IMR-90 (cell line): ENCODE measurements at regions not wholly inside any gene's neighbourhood (a gene's known extent, or its start where the extent isn't known, plus 50 kb on each side); places are given as distances from the start of the nearest gene placed in this dataset.

ENCODE experiments used
- ATAC-seq: fragments of 200-7000 bp; cut with Tn5 transposase; 2 replicates; pipeline ENCODE4 v1.9.1; 2020; ENCODE audit warnings: low read depth, mild to moderate bottlenecking, moderate library complexity
- BruUV-seq: library from RNA; stranded (reverse); fragments of 400-500 nt; replicated peaks from 2 replicates; lab custom pipeline; 2021; lab: Mats Ljungman, UMichigan
- CTCF ChIA-PET: fragments of 300-600 bp; formaldehyde crosslinking; extraction: SDS; loops from one replicate; lab custom pipeline; 2021; ENCODE audit warnings: antibody characterized with exemption; lab: Yijun Ruan, JAX
- POLR2A ChIA-PET: fragments of 300-600 bp; sonication (Branson Sonifier 250); formaldehyde crosslinking; loops from one replicate; lab custom pipeline; 2022; ENCODE audit warnings: antibody characterized with exemption; ENCODE audit not compliant: unreplicated experiment; lab: Charles Lee
- DNase-seq: peaks from one replicate; pipeline ENCODE4 v3.0.0; 2013
- H2AFZ ChIP-seq: replicated peaks from 2 replicates; pipeline ENCODE3; 2013; ENCODE audit warnings: low read length, mild to moderate bottlenecking; ENCODE audit not compliant: poor library complexity
- H2AK5ac ChIP-seq: 2 replicates; pipeline ENCODE4 v1.6.1; 2013; ENCODE audit warnings: low read depth, low read length, inconsistent platforms
- H2AK9ac ChIP-seq: replicated peaks from 2 replicates; pipeline ENCODE3; 2013; ENCODE audit warnings: mild to moderate bottlenecking, low read depth, low read length, moderate library complexity; ENCODE audit not compliant: poor library complexity
- H2BK120ac ChIP-seq: 2 replicates; pipeline ENCODE4 v1.6.1; 2013; ENCODE audit warnings: low read depth, low read length, inconsistent platforms
- H2BK15ac ChIP-seq: 3 replicates; pipeline ENCODE4 v1.6.1; 2013; ENCODE audit warnings: low read depth, low read length, inconsistent platforms
- H2BK20ac ChIP-seq: 2 replicates; pipeline ENCODE4 v1.6.1; 2013; ENCODE audit warnings: low read depth, mild to moderate bottlenecking, inconsistent platforms, low read length, moderate library complexity
- H2BK5ac ChIP-seq: 2 replicates; pipeline ENCODE4 v1.6.1; 2013; ENCODE audit warnings: mild to moderate bottlenecking, low read depth, low read length, inconsistent platforms; ENCODE audit not compliant: poor library complexity, severe bottlenecking
- H3K14ac ChIP-seq: replicated peaks from 2 replicates; pipeline ENCODE4 v1.6.1; 2013; ENCODE audit warnings: low read depth, low read length, inconsistent platforms
- H3K18ac ChIP-seq: 2 replicates; pipeline ENCODE4 v1.6.1; 2013; ENCODE audit warnings: low read depth, low read length, control low read depth
- H3K23ac ChIP-seq: 2 replicates; pipeline ENCODE4 v1.6.1; 2013; ENCODE audit warnings: low read depth, low read length, inconsistent platforms
- H3K27ac ChIP-seq: 2 replicates; pipeline ENCODE4 v1.5.1; 2013; ENCODE audit warnings: mild to moderate bottlenecking, control low read depth, low read length; ENCODE audit not compliant: insufficient read depth
- H3K27me3 ChIP-seq: 2 replicates; pipeline ENCODE4 v1.6.1; 2013; ENCODE audit warnings: low read length; ENCODE audit not compliant: control insufficient read depth, insufficient read depth
- H3K36me3 ChIP-seq: 2 replicates; pipeline ENCODE4 v1.6.1; 2013; ENCODE audit warnings: low read length, mixed read lengths; ENCODE audit not compliant: control insufficient read depth, insufficient read depth
- H3K4ac ChIP-seq: 2 replicates; pipeline ENCODE4 v1.6.1; 2013; ENCODE audit warnings: low read depth, low read length, inconsistent platforms
- H3K4me1 ChIP-seq: 2 replicates; pipeline ENCODE4 v1.6.1; 2013; ENCODE audit warnings: low read length, mixed read lengths; ENCODE audit not compliant: control insufficient read depth, insufficient read depth
- H3K4me2 ChIP-seq: 2 replicates; pipeline ENCODE4 v1.6.1; 2013; ENCODE audit warnings: low read depth, mild to moderate bottlenecking, control low read depth, low read length, moderate library complexity
- H3K4me3 ChIP-seq: 2 replicates; pipeline ENCODE4 v1.5.1; 2013; ENCODE audit warnings: low read depth, mild to moderate bottlenecking, control low read depth, low read length, moderate library complexity; ENCODE audit not compliant: insufficient read depth
- H3K56ac ChIP-seq: 2 replicates; pipeline ENCODE4 v1.6.1; 2013; ENCODE audit warnings: low read length, inconsistent platforms; ENCODE audit not compliant: insufficient read depth; ENCODE audit errors: extremely low read depth
- H3K79me1 ChIP-seq, 2 experiments: 2 replicates each; pipeline ENCODE4 v1.6.1; 2013; ENCODE audit warnings: low read length in 2 of 2, inconsistent platforms in 1 of 2, low read depth in 1 of 2
- H3K9ac ChIP-seq: 2 replicates; pipeline ENCODE4 v1.6.1; 2013; ENCODE audit warnings: low read depth, low read length, control low read depth
- H3K9me1 ChIP-seq: 2 replicates; pipeline ENCODE4 v1.6.1; 2013; ENCODE audit warnings: low read length, inconsistent platforms; ENCODE audit not compliant: insufficient read depth
- H3K9me3 ChIP-seq: 2 replicates; pipeline ENCODE4 v1.6.1; 2013; ENCODE audit warnings: low read length; ENCODE audit not compliant: control insufficient read depth, insufficient read depth
- H4K20me1 ChIP-seq: 2 replicates; pipeline ENCODE4 v1.6.1; 2013; ENCODE audit warnings: low read length, inconsistent platforms; ENCODE audit not compliant: insufficient read depth
- H4K5ac ChIP-seq: 2 replicates; pipeline ENCODE4 v1.6.1; 2013; ENCODE audit warnings: mild to moderate bottlenecking, low read depth, low read length, control low read depth
- H4K8ac ChIP-seq, 2 experiments: 2 replicates each; pipeline ENCODE4 v1.6.1; 2013; ENCODE audit warnings: low read depth in 2 of 2, low read length in 2 of 2, control low read depth in 1 of 2, inconsistent platforms in 1 of 2
- H4K91ac ChIP-seq: 2 replicates; pipeline ENCODE4 v1.6.1; 2013; ENCODE audit warnings: low read depth, low read length, inconsistent platforms; ENCODE audit not compliant: insufficient read depth
- POLR2A ChIP-seq: IDR thresholded peaks from 2 replicates; pipeline ENCODE4 v1.6.1; 2012; ENCODE audit warnings: mild to moderate bottlenecking, low read depth, low read length
- WGBS, 2 experiments: methylation state at CpG; one replicate each; pipeline versions ENCODE4 v1.1.5 to v1.1.7; 2013; ENCODE audit warnings: missing lambda C conversion rate in 2 of 2; ENCODE audit not compliant: insufficient read length in 1 of 2; ENCODE audit errors: extremely low coverage in 2 of 2; 5-methylcytosine and 5-hydroxymethylcytosine counted together
- dilution Hi-C: fragments of 300-500 bp; cut with HindIII; formaldehyde crosslinking; loops from one replicate; pipeline ENCODE4 v1.14.3; 2018; ENCODE audit warnings: low sequenced_read_pairs; ENCODE audit not compliant: unreplicated experiment
- in situ Hi-C: fragments of 300-500 bp; cut with MboI; formaldehyde crosslinking; loops from 3 replicates; pipeline ENCODE4 v1.14.3; 2019; ENCODE audit warnings: low sequenced_read_pairs, inconsistent platforms, mixed read lengths
- intact Hi-C: fragments of 100-400 bp; cut with micrococcal nuclease; formaldehyde crosslinking; loops from 2 replicates; pipeline ENCODE4 v1.10.0; 2022
- TF ChIP-seq, protein P1 (sequence below): fragments of 150-350 bp; IDR thresholded peaks from 2 replicates; pipeline ENCODE4 v1.6.1; 2017; ENCODE audit warnings: mild to moderate bottlenecking, antibody characterized with exemption, low read length, low read depth

GRCh38 chr1:14347186-14347585 is 251.3 kb upstream of the KAZN start:
- intact Hi-C loops (no loop called here), dilution Hi-C loops (no loop called here), in situ Hi-C loops (no loop called here)
- Histone ChIP-seq H3K27ac (no peak overlapping the region), H3K9me1 (no peaks in the 10 kb centered on the region), H3K9me3 (peaks cover 7% of the 10 kb centered on the region), H3K4me1 (no peaks in the 10 kb centered on the region), H2BK20ac (no peak overlapping the region), H3K4ac (no peak overlapping the region), H3K14ac (no peak overlapping the region), H4K8ac (no peak overlapping the region), H2AFZ (no peak overlapping the region), H3K4me2 (no peak overlapping the region), H3K23ac (no peak overlapping the region), H2BK15ac (no peak overlapping the region), H2BK120ac (no peak overlapping the region), H2AK9ac (no peak overlapping the region), H3K9ac (no peak overlapping the region), H3K56ac (no peak overlapping the region), H2BK5ac (no peak overlapping the region), H3K4me3 (no peak overlapping the region), H3K27me3 (no peaks in the 10 kb centered on the region), H3K36me3 (no peaks in the 10 kb centered on the region), H3K18ac (no peak overlapping the region), H4K5ac (no peak overlapping the region), H3K79me1 (no peaks in the 10 kb centered on the region), H4K91ac (no peak overlapping the region), H4K20me1 (no peaks in the 10 kb centered on the region), H2AK5ac (no peak overlapping the region)
- WGBS, 2 experiments: 80% methylated on average over 1 of the region's 6 CpGs; no CpG with 5 or more reads in 1 of the 2 experiments
- DNase-seq (no peak), ATAC-seq (no peak)
- CTCF ChIA-PET: no interaction called here
- no TSS peak for BruUV-seq
- POLR2A ChIA-PET: no interaction called here
- TF ChIP-seq POLR2A: no peak
- TF ChIP-seq, protein P1, sequence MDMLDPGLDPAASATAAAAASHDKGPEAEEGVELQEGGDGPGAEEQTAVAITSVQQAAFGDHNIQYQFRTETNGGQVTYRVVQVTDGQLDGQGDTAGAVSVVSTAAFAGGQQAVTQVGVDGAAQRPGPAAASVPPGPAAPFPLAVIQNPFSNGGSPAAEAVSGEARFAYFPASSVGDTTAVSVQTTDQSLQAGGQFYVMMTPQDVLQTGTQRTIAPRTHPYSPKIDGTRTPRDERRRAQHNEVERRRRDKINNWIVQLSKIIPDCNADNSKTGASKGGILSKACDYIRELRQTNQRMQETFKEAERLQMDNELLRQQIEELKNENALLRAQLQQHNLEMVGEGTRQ: no peak
